Gastrocnemius medialis (tissue), 4 donors: ENCODE measurements at regions not wholly inside any gene's neighbourhood (a gene's known extent, or its start where the extent isn't known, plus 50 kb on each side); places are given as distances from the start of the nearest gene placed in this dataset.

Experiments
- ATAC-seq, 2 donors: fragments of 150-250 bp; one replicate each; pipeline ENCODE4 v1.9.1; 2016
- DNase-seq, 2 donors: peaks; one replicate each; pipeline ENCODE4 v3.0.0-alpha.2; 2019
- H3K27ac ChIP-seq, 4 donors: fragments of 200-600 bp; sonication (generic); 1 replicate in 1 of 4; 2 replicates in 3 of 4; pipeline ENCODE4 v1.5.1; 2016 to 2018; ENCODE audit warnings: mild to moderate bottlenecking in 2 of 4, moderate library complexity in 1 of 4
- H3K27me3 ChIP-seq, 3 donors: fragments of 200-600 bp; sonication (generic) in 2 of 3; 1 replicate in 1 of 3; 2 replicates in 2 of 3; pipeline versions ENCODE4 v1.5.1 to v1.6.0; 2016 to 2019; ENCODE audit warnings: mild to moderate bottlenecking in 1 of 3, moderate library complexity in 1 of 3
- H3K36me3 ChIP-seq, 2 donors: fragments of 200-600 bp; sonication (generic) in 1 of 2; one replicate each; pipeline ENCODE4 v1.5.1; 2017 to 2018
- H3K4me1 ChIP-seq, 2 donors: fragments of 200-600 bp; sonication (generic) in 1 of 2; one replicate each; pipeline ENCODE4 v1.5.1; 2016 to 2017; ENCODE audit warnings: mild to moderate bottlenecking in 2 of 2
- H3K4me3 ChIP-seq, 4 donors: fragments of 200-600 bp; sonication (generic) in 3 of 4; 1 replicate in 1 of 4; 2 replicates in 3 of 4; pipeline ENCODE4 v1.5.1; 2016 to 2019; ENCODE audit warnings: mild to moderate bottlenecking in 2 of 4
- H3K9me3 ChIP-seq, 3 donors: fragments of 200-600 bp; sonication (generic) in 2 of 3; 1 replicate in 1 of 3; 2 replicates in 2 of 3; pipeline ENCODE4 v1.5.1; 2016 to 2019
- POLR2A ChIP-seq, 2 donors: fragments of 450-650 bp; IDR thresholded peaks; one replicate each; pipeline ENCODE4 v1.6.1; 2017; ENCODE audit warnings: antibody characterized with exemption in 2 of 2, mild to moderate bottlenecking in 2 of 2, moderate library complexity in 2 of 2
- in situ Hi-C, 4 donors: fragments of 200-750 bp; cut with MboI; loops; one replicate each; pipeline versions ENCODE4 v1.15.0 to v1.8.0; 2017; ENCODE audit warnings: low sequenced_read_pairs in 4 of 4
- intact Hi-C: fragments of 100-400 bp; cut with DNase I; formaldehyde crosslinking; loops from one replicate; pipeline ENCODE4 v1.15.1; 2023; ENCODE audit warnings: low total_unique reads
- TF ChIP-seq, protein P1 (sequence below), 5 experiments: fragments of 450-650 bp in 3 of 5; fragments of 200-600 bp in 2 of 5; sonication (generic) in 2 of 5; IDR thresholded peaks in 4 of 5; conservative IDR thresholded peaks in 1 of 5; 1 replicate in 4 of 5; 2 replicates in 1 of 5; pipeline ENCODE4 v1.5.1; 2016 to 2019; ENCODE audit warnings: antibody characterized with exemption in 5 of 5, mild to moderate bottlenecking in 3 of 5, moderate library complexity in 3 of 5

DNA sequence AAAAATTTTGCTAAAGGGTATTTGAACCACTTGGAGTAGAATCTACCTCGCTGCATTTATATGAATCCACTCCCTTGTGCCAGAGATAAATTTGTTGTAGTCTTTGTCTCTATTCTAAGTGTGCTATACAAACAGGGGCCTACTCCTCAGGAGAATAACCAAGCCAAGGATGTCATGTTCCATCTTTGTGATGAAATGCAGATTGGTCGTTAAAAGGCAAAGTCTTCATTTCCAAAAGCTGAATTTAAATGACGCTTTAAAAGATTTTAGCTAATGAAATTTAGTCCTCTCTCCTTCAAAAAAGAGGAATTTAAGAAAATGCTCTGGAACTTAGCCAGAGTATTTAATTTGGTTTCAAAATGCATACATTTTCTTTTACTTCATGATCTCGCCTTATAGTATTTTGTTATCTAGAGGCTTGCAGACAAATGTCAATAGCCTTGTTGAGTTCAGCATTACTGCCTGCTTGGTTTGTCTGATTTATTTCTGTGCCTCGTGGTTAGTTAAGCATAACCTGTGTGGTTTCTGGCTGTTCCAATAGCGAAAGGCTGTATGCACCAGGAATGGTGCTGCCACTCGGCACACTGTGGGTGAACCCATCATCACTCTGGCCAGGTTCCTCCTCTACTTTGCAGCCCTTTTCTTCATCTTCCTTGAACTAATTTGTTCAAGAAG, 417.6 kb downstream of the ZNF521 start:
- H3K4me1 ChIP-seq, result no peaks in the 10 kb centered on the region
- H3K27me3 ChIP-seq, result no peaks in the 10 kb centered on the region
- DNase-seq (no peak), ATAC-seq (no peak)
- intact Hi-C loops (no loop called here), in situ Hi-C loops (no loop called here)
- H3K27ac ChIP-seq, result no peak overlapping the region
- TF ChIP-seq POLR2A (IDR thresholded peaks at IDR 0.05), result no peak
- TF ChIP-seq, protein P1, sequence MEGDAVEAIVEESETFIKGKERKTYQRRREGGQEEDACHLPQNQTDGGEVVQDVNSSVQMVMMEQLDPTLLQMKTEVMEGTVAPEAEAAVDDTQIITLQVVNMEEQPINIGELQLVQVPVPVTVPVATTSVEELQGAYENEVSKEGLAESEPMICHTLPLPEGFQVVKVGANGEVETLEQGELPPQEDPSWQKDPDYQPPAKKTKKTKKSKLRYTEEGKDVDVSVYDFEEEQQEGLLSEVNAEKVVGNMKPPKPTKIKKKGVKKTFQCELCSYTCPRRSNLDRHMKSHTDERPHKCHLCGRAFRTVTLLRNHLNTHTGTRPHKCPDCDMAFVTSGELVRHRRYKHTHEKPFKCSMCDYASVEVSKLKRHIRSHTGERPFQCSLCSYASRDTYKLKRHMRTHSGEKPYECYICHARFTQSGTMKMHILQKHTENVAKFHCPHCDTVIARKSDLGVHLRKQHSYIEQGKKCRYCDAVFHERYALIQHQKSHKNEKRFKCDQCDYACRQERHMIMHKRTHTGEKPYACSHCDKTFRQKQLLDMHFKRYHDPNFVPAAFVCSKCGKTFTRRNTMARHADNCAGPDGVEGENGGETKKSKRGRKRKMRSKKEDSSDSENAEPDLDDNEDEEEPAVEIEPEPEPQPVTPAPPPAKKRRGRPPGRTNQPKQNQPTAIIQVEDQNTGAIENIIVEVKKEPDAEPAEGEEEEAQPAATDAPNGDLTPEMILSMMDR (IDR thresholded peaks at IDR 0.05 in 4 of 5, conservative IDR thresholded peaks at IDR 0.05 in 1 of 5), result no peak
- no peaks in the 10 kb centered on the region for H3K36me3 ChIP-seq
- H3K4me3 ChIP-seq, result no peak overlapping the region
- no peaks in the 10 kb centered on the region for H3K9me3 ChIP-seq

DNA sequence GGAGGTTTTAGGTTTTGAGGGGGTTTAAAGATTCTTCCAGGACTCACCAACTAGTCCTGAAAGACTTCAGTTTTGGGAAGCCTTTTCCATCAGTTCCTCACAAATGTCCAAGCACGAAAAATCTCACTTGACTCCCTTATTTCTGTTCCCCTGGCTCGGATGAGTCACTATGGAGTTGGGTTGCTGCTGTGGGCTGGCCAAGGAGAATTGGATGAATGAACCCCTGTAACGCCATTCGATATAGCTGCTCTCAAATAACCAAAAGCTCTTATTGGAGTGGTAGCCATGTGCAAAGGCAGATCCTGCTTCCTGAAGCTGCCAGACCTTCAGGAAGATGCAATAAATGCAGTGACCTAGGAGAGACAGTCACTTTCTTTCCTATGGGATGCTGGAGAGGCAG, 417.0 kb downstream of the ZNF521 start:
- H3K9me3 ChIP-seq, result no peaks in the 10 kb centered on the region
- in situ Hi-C loops (no loop called here), intact Hi-C loops (no loop called here)
- no peaks in the 10 kb centered on the region for H3K36me3 ChIP-seq
- H3K4me3 ChIP-seq, result no peak overlapping the region
- H3K27ac ChIP-seq, result no peak overlapping the region
- no peaks in the 10 kb centered on the region for H3K4me1 ChIP-seq
- ATAC-seq, result no peak
- TF ChIP-seq, protein P1 (IDR thresholded peaks at IDR 0.05 in 4 of 5, conservative IDR thresholded peaks at IDR 0.05 in 1 of 5), result no peak
- TF ChIP-seq POLR2A (IDR thresholded peaks at IDR 0.05), result no peak
- H3K27me3 ChIP-seq, result no peaks in the 10 kb centered on the region
- no peak for DNase-seq

DNA sequence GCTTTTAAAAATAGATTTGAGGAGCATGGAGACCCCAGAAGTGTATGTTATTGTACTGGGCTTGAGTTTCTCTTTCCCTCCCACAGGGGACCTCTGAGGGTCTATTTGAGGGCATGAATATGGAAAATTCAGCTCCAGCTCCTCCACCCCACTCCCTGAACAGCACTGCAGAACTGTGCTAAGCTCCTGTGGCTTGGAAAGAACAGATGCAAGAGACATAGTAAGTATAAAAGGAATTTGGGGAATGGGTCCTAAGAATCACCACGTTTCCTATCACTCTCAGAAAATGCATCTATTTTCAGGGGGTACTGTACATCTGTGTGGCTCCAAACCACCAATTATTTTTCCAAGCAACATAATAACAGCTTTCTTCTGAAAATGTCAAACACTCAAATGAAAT, 416.1 kb downstream of the ZNF521 start:
- in situ Hi-C loops, result no loop called here
- H3K4me3 ChIP-seq, result no peak overlapping the region
- intact Hi-C loops, result no loop called here
- no peak overlapping the region for H3K27ac ChIP-seq
- DNase-seq (no peak), ATAC-seq (no peak)
- no peak for TF ChIP-seq POLR2A (IDR thresholded peaks at IDR 0.05)
- H3K36me3 ChIP-seq, result no peaks in the 10 kb centered on the region
- no peaks in the 10 kb centered on the region for H3K4me1 ChIP-seq
- no peaks in the 10 kb centered on the region for H3K9me3 ChIP-seq
- H3K27me3 ChIP-seq, result no peaks in the 10 kb centered on the region

DNA sequence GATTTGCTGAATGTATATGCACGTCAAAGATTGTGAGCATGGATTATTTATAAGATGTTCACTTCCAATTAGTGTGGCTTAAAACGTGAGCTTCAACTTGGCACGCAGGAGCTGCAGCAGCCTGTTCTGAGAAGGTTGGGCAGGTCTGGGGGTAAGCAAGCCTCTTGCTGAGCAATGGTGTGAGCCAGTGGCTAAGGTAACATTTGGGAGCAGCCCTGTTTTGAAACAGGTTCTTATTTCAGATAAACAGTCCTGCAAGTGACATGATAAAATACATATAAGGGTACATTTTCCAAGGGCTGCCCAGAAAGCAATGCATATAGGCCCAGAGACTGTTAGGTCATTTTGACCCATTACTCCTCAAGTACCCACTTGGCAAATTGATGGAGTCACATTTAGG, 415.3 kb downstream of the ZNF521 start:
- Histone ChIP-seq H3K27me3 (no peaks in the 10 kb centered on the region), H3K4me3 (no peak overlapping the region), H3K9me3 (no peaks in the 10 kb centered on the region), H3K4me1 (no peaks in the 10 kb centered on the region), H3K36me3 (no peaks in the 10 kb centered on the region), H3K27ac (no peak overlapping the region)
- no peak for ATAC-seq
- TF ChIP-seq, protein P1 (IDR thresholded peaks at IDR 0.05 in 4 of 5, conservative IDR thresholded peaks at IDR 0.05 in 1 of 5), result no peak
- TF ChIP-seq POLR2A (IDR thresholded peaks at IDR 0.05), result no peak
- in situ Hi-C loops (no loop called here), intact Hi-C loops (no loop called here)
- DNase-seq, result no peak

DNA sequence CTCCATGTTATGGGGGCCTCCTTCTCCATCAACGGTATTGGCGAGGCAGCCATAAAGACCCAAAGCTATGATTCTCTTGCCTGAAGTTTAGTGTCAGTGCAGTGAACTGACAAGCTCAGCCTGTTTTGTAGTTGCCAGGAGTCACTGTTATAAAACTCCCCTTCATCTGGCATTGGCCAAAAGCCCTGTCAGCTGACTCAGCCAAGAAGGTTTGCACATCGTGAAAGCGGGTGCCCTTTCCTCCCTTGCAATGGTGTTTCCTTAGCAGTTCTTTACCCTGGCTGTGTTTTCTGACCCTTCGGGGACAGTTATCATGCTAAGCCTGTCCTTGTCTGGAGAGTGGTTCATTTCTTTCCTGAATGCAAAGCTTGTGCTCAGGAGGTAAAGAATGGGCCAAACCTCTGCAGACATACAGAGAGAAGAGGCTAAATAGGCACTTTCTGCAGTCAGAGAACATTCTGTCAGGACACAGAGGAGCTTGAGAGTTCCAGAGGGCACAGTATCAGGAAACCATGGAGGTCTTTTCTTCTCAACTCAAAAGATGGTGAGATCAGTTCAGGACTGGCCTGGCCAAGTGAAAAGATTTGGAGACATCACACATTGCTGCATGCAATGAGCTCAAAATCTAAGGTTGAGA, 414.2 kb downstream of the ZNF521 start:
- Histone ChIP-seq H3K36me3 (no peaks in the 10 kb centered on the region), H3K4me1 (no peaks in the 10 kb centered on the region), H3K27me3 (no peaks in the 10 kb centered on the region), H3K9me3 (no peaks in the 10 kb centered on the region), H3K4me3 (no peak overlapping the region), H3K27ac (no peak overlapping the region)
- TF ChIP-seq, protein P1 (IDR thresholded peaks at IDR 0.05 in 4 of 5, conservative IDR thresholded peaks at IDR 0.05 in 1 of 5), result no peak
- no peak for TF ChIP-seq POLR2A (IDR thresholded peaks at IDR 0.05)
- in situ Hi-C loops, result no loop called here
- ATAC-seq, result peak in 1 of 2 donors; percentile 30
- intact Hi-C loops, result no loop called here
- DNase-seq, result no peak
